Suprapubic skin (tissue), 4 donors: ENCODE measurements at regions not wholly inside any gene's neighbourhood (a gene's known extent, or its start where the extent isn't known, plus 50 kb on each side); places are given as distances from the start of the nearest gene placed in this dataset.

Experiments
- DNase-seq, 2 donors: peaks; one replicate each; pipeline ENCODE4 v3.0.0-alpha.2; 2019; ENCODE audit warnings: low spot score in 2 of 2
- H3K27ac ChIP-seq: fragments of 200-600 bp; sonication (generic); one replicate; pipeline ENCODE4 v1.5.1; 2019
- H3K27me3 ChIP-seq: fragments of 200-600 bp; sonication (generic); one replicate; pipeline ENCODE4 v1.5.1; 2019
- H3K36me3 ChIP-seq: fragments of 200-600 bp; sonication (generic); one replicate; pipeline ENCODE4 v1.5.1; 2019
- H3K4me1 ChIP-seq: fragments of 200-600 bp; sonication (generic); one replicate; pipeline ENCODE4 v1.5.1; 2019
- H3K4me3 ChIP-seq: fragments of 200-600 bp; sonication (generic); one replicate; pipeline ENCODE4 v1.5.1; 2019; ENCODE audit warnings: mild to moderate bottlenecking
- H3K9me3 ChIP-seq: fragments of 200-600 bp; sonication (generic); one replicate; pipeline ENCODE4 v1.5.1; 2019
- CTCF ChIP-seq, 2 donors: fragments of 200-600 bp in 1 of 2; fragments of 450-650 bp in 1 of 2; sonication (generic) in 1 of 2; IDR thresholded peaks; one replicate each; pipeline ENCODE4 v1.5.1; 2016 to 2019; ENCODE audit warnings: antibody characterized with exemption in 2 of 2, mild to moderate bottlenecking in 1 of 2, moderate library complexity in 1 of 2
- EP300 ChIP-seq: sonication (generic); formaldehyde crosslinking; IDR thresholded peaks from one replicate; pipeline ENCODE4 v1.6.1; 2017; ENCODE audit warnings: antibody characterized with exemption
- POLR2A ChIP-seq, 2 donors: fragments of 450-650 bp; IDR thresholded peaks; one replicate each; pipeline ENCODE4 v1.6.1; 2017; ENCODE audit warnings: antibody characterized with exemption in 2 of 2, mild to moderate bottlenecking in 2 of 2, moderate library complexity in 2 of 2
- POLR2AphosphoS5 ChIP-seq, 3 donors: sonication (generic); formaldehyde crosslinking; IDR thresholded peaks; one replicate each; pipeline ENCODE4 v1.6.1; 2017; ENCODE audit warnings: antibody characterized with exemption in 3 of 3
- WGBS: methylation state at CpG from one replicate; pipeline ENCODE4 v1.1.5; 2018; 5-methylcytosine and 5-hydroxymethylcytosine counted together

- H3K27me3 ChIP-seq: no peaks in the 10 kb centered on the region
- no peak overlapping the region for H3K4me3 ChIP-seq
- WGBS: 60% methylated on average over 4 of the region's 4 CpGs
- no peaks in the 10 kb centered on the region for H3K9me3 ChIP-seq
- no peaks in the 10 kb centered on the region for H3K4me1 ChIP-seq
- no peak overlapping the region for H3K27ac ChIP-seq
- no peak for TF ChIP-seq CTCF (IDR thresholded peaks at IDR 0.05)
- no peak for TF ChIP-seq EP300
- TF ChIP-seq POLR2A (IDR thresholded peaks at IDR 0.05): no peak
- TF ChIP-seq POLR2AphosphoS5 (IDR thresholded peaks at IDR 0.05): no peak
- DNase-seq: no peak
- H3K36me3 ChIP-seq: no peaks in the 10 kb centered on the region
Observed at GRCh38 chr11:38416141-38416540, 1818.1 kb upstream of the RAG2 start.

GRCh38 chr11:38411149-38411548, 1813.1 kb upstream of the RAG2 start:
- H3K9me3 ChIP-seq: no peaks in the 10 kb centered on the region
- H3K27me3 ChIP-seq: no peaks in the 10 kb centered on the region
- H3K36me3 ChIP-seq: no peaks in the 10 kb centered on the region
- H3K4me1 ChIP-seq: no peaks in the 10 kb centered on the region
- DNase-seq: no peak
- TF ChIP-seq POLR2AphosphoS5 (IDR thresholded peaks at IDR 0.05): no peak
- no peak for TF ChIP-seq POLR2A (IDR thresholded peaks at IDR 0.05)
- no peak for TF ChIP-seq EP300
- TF ChIP-seq CTCF (IDR thresholded peaks at IDR 0.05): no peak
- WGBS: 72% methylated on average over 2 of the region's 2 CpGs
- H3K4me3 ChIP-seq: no peak overlapping the region
- H3K27ac ChIP-seq: no peak overlapping the region

- no peak for DNase-seq
- H3K4me3 ChIP-seq: no peak overlapping the region
- no peaks in the 10 kb centered on the region for H3K36me3 ChIP-seq
- H3K27ac ChIP-seq: no peak overlapping the region
- H3K9me3 ChIP-seq: peaks cover 4% of the 10 kb centered on the region
- 47% methylated on average over 4 of the region's 4 CpGs for WGBS
- no peaks in the 10 kb centered on the region for H3K4me1 ChIP-seq
- no peaks in the 10 kb centered on the region for H3K27me3 ChIP-seq
- TF ChIP-seq CTCF (IDR thresholded peaks at IDR 0.05): no peak
- TF ChIP-seq POLR2A (IDR thresholded peaks at IDR 0.05): no peak
- TF ChIP-seq EP300: no peak
Observed at GRCh38 chr11:38402063-38402462, 1804.0 kb upstream of the RAG2 start.

DNA sequence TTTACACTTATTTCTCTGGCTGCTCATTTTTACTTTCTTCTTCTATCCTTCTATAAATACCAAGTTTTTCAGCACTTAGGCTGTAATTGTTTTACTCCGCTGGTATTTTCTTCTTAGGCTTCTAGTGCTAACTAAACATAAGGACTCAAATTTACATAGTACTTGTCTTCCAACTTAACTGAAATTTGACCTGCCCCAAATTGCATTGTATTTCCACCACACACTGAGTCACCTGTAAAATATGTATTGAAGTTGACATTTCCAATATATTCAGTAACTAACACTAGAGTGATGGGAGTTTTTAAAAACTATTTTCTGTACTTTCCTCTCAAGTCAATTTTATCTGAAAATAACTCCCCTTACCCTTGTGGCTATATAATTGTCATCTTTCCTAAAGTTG, 1794.1 kb upstream of the RAG2 start:
- Histone ChIP-seq H3K9me3 (no peaks in the 10 kb centered on the region), H3K27ac (no peak overlapping the region), H3K27me3 (no peaks in the 10 kb centered on the region), H3K36me3 (no peaks in the 10 kb centered on the region), H3K4me3 (no peak overlapping the region), H3K4me1 (no peaks in the 10 kb centered on the region)
- DNase-seq: no peak
- WGBS: 86% methylated on average over 1 of the region's 1 CpG
- TF ChIP-seq EP300: no peak
- no peak for TF ChIP-seq POLR2AphosphoS5 (IDR thresholded peaks at IDR 0.05)
- no peak for TF ChIP-seq CTCF (IDR thresholded peaks at IDR 0.05)
- no peak for TF ChIP-seq POLR2A (IDR thresholded peaks at IDR 0.05)

GRCh38 chr11:38384568-38384967, 1786.5 kb upstream of the RAG2 start:
- no peak for TF ChIP-seq POLR2A (IDR thresholded peaks at IDR 0.05)
- WGBS: 64% methylated on average over 4 of the region's 4 CpGs
- H3K27me3 ChIP-seq: no peaks in the 10 kb centered on the region
- H3K9me3 ChIP-seq: no peaks in the 10 kb centered on the region
- H3K4me1 ChIP-seq: no peaks in the 10 kb centered on the region
- DNase-seq: no peak
- H3K4me3 ChIP-seq: no peak overlapping the region
- no peaks in the 10 kb centered on the region for H3K36me3 ChIP-seq
- H3K27ac ChIP-seq: no peak overlapping the region

DNA sequence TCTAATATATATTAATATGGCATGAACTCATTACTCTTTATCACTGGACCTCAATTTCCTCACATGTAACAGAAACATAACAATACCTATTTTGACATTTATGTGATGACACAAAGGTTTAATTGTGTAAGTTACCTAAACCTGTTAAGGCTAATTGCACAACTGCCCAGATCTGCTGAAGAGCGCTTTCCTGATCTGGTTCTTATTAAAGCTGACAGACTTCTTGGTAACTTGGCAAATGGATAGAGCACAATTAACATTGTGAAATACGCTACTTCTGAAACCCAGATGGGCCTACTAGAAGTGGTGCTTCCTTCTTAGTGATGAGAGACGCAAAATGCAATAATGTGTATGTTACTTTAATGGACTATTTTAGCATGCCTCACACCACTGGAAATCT, 1767.2 kb upstream of the RAG2 start:
- TF ChIP-seq POLR2A (IDR thresholded peaks at IDR 0.05): no peak
- TF ChIP-seq POLR2AphosphoS5 (IDR thresholded peaks at IDR 0.05): no peak
- no peak for TF ChIP-seq CTCF (IDR thresholded peaks at IDR 0.05)
- TF ChIP-seq EP300: no peak
- H3K4me3 ChIP-seq: no peak overlapping the region
- H3K9me3 ChIP-seq: no peaks in the 10 kb centered on the region
- H3K27ac ChIP-seq: no peak overlapping the region
- no peaks in the 10 kb centered on the region for H3K36me3 ChIP-seq
- no peak for DNase-seq
- no peaks in the 10 kb centered on the region for H3K4me1 ChIP-seq
- 52% methylated on average over 3 of the region's 3 CpGs for WGBS
- no peaks in the 10 kb centered on the region for H3K27me3 ChIP-seq
